MM.1S (cell line): ENCODE measurements at regions not wholly inside any gene's neighbourhood (a gene's known extent, or its start where the extent isn't known, plus 50 kb on each side); places are given as distances from the start of the nearest gene placed in this dataset.

ENCODE experiments used
- DNase-seq: peaks from one replicate; pipeline ENCODE4 v3.0.0-alpha.2; 2015
- H2AFZ ChIP-seq: fragments of 300-600 bp; sonication (generic); 2 replicates; pipeline ENCODE4 v1.6.0; 2016; ENCODE audit warnings: antibody characterized with exemption, low read length
- H3F3A ChIP-seq: fragments of 300-600 bp; sonication (generic); 2 replicates; pipeline ENCODE4 v1.6.1; 2016; ENCODE audit warnings: mild to moderate bottlenecking, antibody characterized with exemption, low read length, moderate library complexity, mixed read lengths; ENCODE audit not compliant: insufficient read depth
- H3K27ac ChIP-seq: fragments of 300-600 bp; sonication (generic); 2 replicates; pipeline ENCODE4 v1.5.1; 2016; ENCODE audit warnings: mild to moderate bottlenecking, low read length
- H3K27me3 ChIP-seq: fragments of 300-600 bp; sonication (generic); replicated peaks from 2 replicates; pipeline ENCODE4 v1.6.0; 2016; ENCODE audit warnings: low read length; ENCODE audit not compliant: insufficient read depth
- H3K36me3 ChIP-seq: fragments of 300-600 bp; sonication (generic); replicated peaks from 2 replicates; pipeline ENCODE4 v1.6.1; 2016; ENCODE audit warnings: mild to moderate bottlenecking, low read length, mixed read lengths; ENCODE audit not compliant: insufficient read depth
- H3K4me1 ChIP-seq: fragments of 300-600 bp; sonication (generic); 2 replicates; pipeline ENCODE4 v1.6.1; 2016; ENCODE audit warnings: low read length, mixed read lengths
- H3K4me2 ChIP-seq: fragments of 300-600 bp; sonication (generic); 2 replicates; pipeline ENCODE4 v1.6.0; 2016; ENCODE audit warnings: low read depth, low read length
- H3K4me3 ChIP-seq: fragments of 300-600 bp; sonication (generic); 2 replicates; pipeline ENCODE4 v1.5.1; 2016; ENCODE audit warnings: low read length, mixed read lengths
- H3K79me2 ChIP-seq: fragments of 300-600 bp; sonication (generic); 2 replicates; pipeline ENCODE4 v1.6.1; 2016; ENCODE audit warnings: mixed run types, low read length, mixed read lengths
- H3K9ac ChIP-seq: fragments of 300-600 bp; sonication (generic); 2 replicates; pipeline ENCODE4 v1.6.1; 2016; ENCODE audit warnings: low read length, mixed read lengths
- H3K9me2 ChIP-seq: fragments of 300-600 bp; sonication (generic); replicated peaks from 2 replicates; pipeline ENCODE4 v1.6.1; 2016; ENCODE audit warnings: mild to moderate bottlenecking, low read length, mixed read lengths; ENCODE audit not compliant: insufficient read depth
- H3K9me3 ChIP-seq: fragments of 300-600 bp; sonication (generic); replicated peaks from 2 replicates; pipeline ENCODE4 v1.6.1; 2016; ENCODE audit warnings: mild to moderate bottlenecking, low read length, mixed read lengths; ENCODE audit not compliant: insufficient read depth
- H4K20me1 ChIP-seq: fragments of 300-600 bp; sonication (generic); 2 replicates; pipeline ENCODE4 v1.6.1; 2016; ENCODE audit warnings: mild to moderate bottlenecking, low read length, moderate library complexity, mixed read lengths; ENCODE audit not compliant: insufficient read depth
- EZH2 ChIP-seq: fragments of 300-600 bp; sonication (generic); optimal IDR thresholded peaks from 2 replicates; pipeline ENCODE3; 2017; ENCODE audit warnings: low read depth, mild to moderate bottlenecking, antibody characterized with exemption, low read length, mixed read lengths
- EZH2phosphoT487 ChIP-seq: fragments of 300-600 bp; sonication (generic); IDR thresholded peaks from 2 replicates; pipeline ENCODE4 v1.6.1; 2018; ENCODE audit warnings: antibody characterized with exemption, low read length
- TF ChIP-seq, protein P1 (sequence below): fragments of 300-600 bp; sonication (generic); IDR thresholded peaks from 2 replicates; pipeline ENCODE4 v1.5.1; 2016; ENCODE audit warnings: antibody characterized with exemption, low read length, mixed read lengths

DNA sequence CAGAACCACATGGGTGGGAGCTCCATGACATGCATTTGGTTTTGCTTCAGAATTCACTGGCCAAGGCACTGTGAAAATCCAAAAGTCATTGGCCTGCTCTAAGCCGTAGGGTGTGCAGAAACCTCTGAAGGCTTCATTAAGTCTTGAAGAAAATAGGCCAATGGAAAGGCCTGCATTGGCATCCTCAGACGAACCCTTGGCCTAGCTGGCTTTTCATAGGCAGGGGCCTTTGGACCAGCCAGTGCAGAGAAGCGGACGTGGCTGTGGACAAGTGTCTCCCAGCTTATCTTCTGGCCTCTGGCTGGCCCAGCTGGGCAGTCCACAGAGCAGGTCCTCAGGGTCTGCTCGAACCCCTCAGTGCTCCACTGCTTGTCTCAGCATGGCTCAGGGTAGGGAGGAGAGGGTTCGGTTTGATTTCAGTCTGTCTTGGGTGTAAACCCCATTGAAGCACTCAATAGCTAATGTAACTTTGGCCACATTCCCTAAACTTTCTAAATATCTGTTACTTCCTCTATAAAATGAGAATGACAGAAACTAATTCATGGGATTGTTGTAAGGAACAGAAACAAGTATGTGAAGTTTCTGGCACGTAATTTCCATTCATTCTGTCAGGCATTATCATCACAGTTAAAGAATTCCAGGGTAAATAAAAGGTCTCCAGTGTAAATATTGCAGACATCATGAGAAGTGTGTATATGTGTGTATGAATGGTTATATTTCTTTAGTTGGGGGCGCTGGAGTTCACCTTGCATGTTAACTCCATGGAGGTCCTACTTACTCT is 125.5 kb downstream of the TFCP2L1 start:
- H3K27ac ChIP-seq, result no peak overlapping the region
- H3K9me2 ChIP-seq, result no peaks in the 10 kb centered on the region
- H3F3A ChIP-seq, result no peaks in the 10 kb centered on the region
- H3K4me1 ChIP-seq, result no peaks in the 10 kb centered on the region
- no peak for DNase-seq
- H2AFZ ChIP-seq, result no peak overlapping the region
- H3K9me3 ChIP-seq, result no peaks in the 10 kb centered on the region
- no peaks in the 10 kb centered on the region for H3K36me3 ChIP-seq
- H3K9ac ChIP-seq, result no peak overlapping the region
- H4K20me1 ChIP-seq, result no peaks in the 10 kb centered on the region
- no peaks in the 10 kb centered on the region for H3K79me2 ChIP-seq
- H3K27me3 ChIP-seq, result no peaks in the 10 kb centered on the region
- H3K4me2 ChIP-seq, result no peak overlapping the region
- TF ChIP-seq, protein P1, sequence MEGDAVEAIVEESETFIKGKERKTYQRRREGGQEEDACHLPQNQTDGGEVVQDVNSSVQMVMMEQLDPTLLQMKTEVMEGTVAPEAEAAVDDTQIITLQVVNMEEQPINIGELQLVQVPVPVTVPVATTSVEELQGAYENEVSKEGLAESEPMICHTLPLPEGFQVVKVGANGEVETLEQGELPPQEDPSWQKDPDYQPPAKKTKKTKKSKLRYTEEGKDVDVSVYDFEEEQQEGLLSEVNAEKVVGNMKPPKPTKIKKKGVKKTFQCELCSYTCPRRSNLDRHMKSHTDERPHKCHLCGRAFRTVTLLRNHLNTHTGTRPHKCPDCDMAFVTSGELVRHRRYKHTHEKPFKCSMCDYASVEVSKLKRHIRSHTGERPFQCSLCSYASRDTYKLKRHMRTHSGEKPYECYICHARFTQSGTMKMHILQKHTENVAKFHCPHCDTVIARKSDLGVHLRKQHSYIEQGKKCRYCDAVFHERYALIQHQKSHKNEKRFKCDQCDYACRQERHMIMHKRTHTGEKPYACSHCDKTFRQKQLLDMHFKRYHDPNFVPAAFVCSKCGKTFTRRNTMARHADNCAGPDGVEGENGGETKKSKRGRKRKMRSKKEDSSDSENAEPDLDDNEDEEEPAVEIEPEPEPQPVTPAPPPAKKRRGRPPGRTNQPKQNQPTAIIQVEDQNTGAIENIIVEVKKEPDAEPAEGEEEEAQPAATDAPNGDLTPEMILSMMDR, result no peak
- TF ChIP-seq EZH2, result no peak
- TF ChIP-seq EZH2phosphoT487, result no peak
- H3K4me3 ChIP-seq, result no peak overlapping the region

DNA sequence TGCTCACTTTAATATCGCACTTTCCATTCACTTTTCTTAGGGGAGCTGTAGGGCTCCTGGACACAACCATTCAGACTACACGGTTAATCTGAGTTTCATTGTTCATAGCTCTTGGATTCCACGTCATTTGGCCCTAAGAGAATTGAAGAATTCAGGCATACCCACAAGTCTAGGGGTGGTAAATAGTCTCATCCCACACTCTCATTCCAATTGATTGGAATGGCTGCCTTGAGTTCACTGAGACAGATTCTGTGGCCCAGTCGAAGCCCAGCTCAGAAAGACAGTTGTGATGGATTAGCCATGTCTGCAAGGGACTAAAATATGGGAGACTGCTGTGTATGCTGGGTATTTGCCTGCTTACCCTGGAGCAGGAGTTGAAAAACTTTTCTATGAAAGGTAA is 124.6 kb downstream of the TFCP2L1 start:
- H3K27me3 ChIP-seq, result no peaks in the 10 kb centered on the region
- H3K79me2 ChIP-seq, result no peaks in the 10 kb centered on the region
- H3K4me3 ChIP-seq, result no peak overlapping the region
- no peaks in the 10 kb centered on the region for H4K20me1 ChIP-seq
- H3K4me2 ChIP-seq, result no peak overlapping the region
- H3K9ac ChIP-seq, result no peak overlapping the region
- H3K27ac ChIP-seq, result no peak overlapping the region
- no peaks in the 10 kb centered on the region for H3K9me3 ChIP-seq
- H3K36me3 ChIP-seq, result no peaks in the 10 kb centered on the region
- H2AFZ ChIP-seq, result no peak overlapping the region
- no peak for DNase-seq
- no peaks in the 10 kb centered on the region for H3K9me2 ChIP-seq
- H3K4me1 ChIP-seq, result no peaks in the 10 kb centered on the region
- TF ChIP-seq EZH2 (no peak), EZH2phosphoT487 (no peak)
- TF ChIP-seq, protein P1, result no peak
- H3F3A ChIP-seq, result no peaks in the 10 kb centered on the region

DNA sequence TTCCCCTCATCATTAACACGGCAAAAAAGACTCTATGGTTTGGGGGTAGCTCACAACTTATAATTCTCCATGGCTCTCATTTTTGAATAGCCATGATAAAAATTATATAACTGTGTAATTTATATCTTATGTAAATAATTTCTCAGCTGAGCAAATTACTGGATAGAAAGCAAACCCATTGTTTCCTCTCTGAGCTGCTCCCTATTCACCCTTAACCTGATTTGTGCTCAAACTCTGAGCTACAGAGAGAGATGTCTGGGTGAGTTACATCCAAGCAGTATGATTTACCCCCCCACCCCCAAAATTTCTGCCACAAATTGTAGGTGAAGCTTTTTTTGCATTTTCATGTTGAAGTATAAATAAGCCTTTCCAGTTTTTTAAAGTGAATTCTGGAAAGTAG is 123.7 kb downstream of the TFCP2L1 start:
- no peak for TF ChIP-seq EZH2phosphoT487
- TF ChIP-seq EZH2, result no peak
- TF ChIP-seq, protein P1, result no peak
- no peaks in the 10 kb centered on the region for H3K9me3 ChIP-seq
- no peaks in the 10 kb centered on the region for H3K9me2 ChIP-seq
- H3K79me2 ChIP-seq, result no peaks in the 10 kb centered on the region
- H3K4me1 ChIP-seq, result no peaks in the 10 kb centered on the region
- no peak overlapping the region for H3K9ac ChIP-seq
- no peak overlapping the region for H3K4me3 ChIP-seq
- H3F3A ChIP-seq, result no peaks in the 10 kb centered on the region
- DNase-seq, result no peak
- no peak overlapping the region for H2AFZ ChIP-seq
- H4K20me1 ChIP-seq, result no peaks in the 10 kb centered on the region
- H3K27ac ChIP-seq, result no peak overlapping the region
- no peaks in the 10 kb centered on the region for H3K36me3 ChIP-seq
- no peaks in the 10 kb centered on the region for H3K27me3 ChIP-seq
- H3K4me2 ChIP-seq, result no peak overlapping the region
